Nephron progenitor cell (in vitro differentiated cells): ENCODE measurements at regions not wholly inside any gene's neighbourhood (a gene's known extent, or its start where the extent isn't known, plus 50 kb on each side); places are given as distances from the start of the nearest gene placed in this dataset.

ENCODE experiments used
- DNase-seq: peaks from one replicate; pipeline ENCODE4 v3.0.0; 2021
- H3K27ac Mint-ChIP-seq: 2 replicates; pipeline ENCODE4 v1.8.0; 2021; ENCODE audit warnings: mild to moderate bottlenecking, moderate library complexity, mixed read lengths
- H3K27me3 Mint-ChIP-seq: 2 replicates; pipeline ENCODE4 v1.8.0; 2021; ENCODE audit warnings: mild to moderate bottlenecking, low read depth, mixed read lengths; ENCODE audit not compliant: poor library complexity
- H3K36me3 Mint-ChIP-seq: 2 replicates; pipeline ENCODE4 v1.8.0; 2021; ENCODE audit warnings: low read depth, mixed read lengths
- H3K4me1 Mint-ChIP-seq: 2 replicates; pipeline ENCODE4 v1.8.0; 2021; ENCODE audit warnings: mixed read lengths
- H3K4me3 Mint-ChIP-seq: 2 replicates; pipeline ENCODE4 v1.8.0; 2021; ENCODE audit warnings: mild to moderate bottlenecking, moderate library complexity, mixed read lengths
- H3K9me3 Mint-ChIP-seq: 2 replicates; pipeline ENCODE4 v1.8.0; 2021; ENCODE audit warnings: mild to moderate bottlenecking, moderate library complexity, mixed read lengths
- TF ChIP-seq, protein P1 (sequence below): fragments of 200-600 bp; sonication (generic); IDR thresholded peaks from 2 replicates; pipeline ENCODE4 v1.5.0; 2021; ENCODE audit warnings: antibody characterized with exemption

DNA sequence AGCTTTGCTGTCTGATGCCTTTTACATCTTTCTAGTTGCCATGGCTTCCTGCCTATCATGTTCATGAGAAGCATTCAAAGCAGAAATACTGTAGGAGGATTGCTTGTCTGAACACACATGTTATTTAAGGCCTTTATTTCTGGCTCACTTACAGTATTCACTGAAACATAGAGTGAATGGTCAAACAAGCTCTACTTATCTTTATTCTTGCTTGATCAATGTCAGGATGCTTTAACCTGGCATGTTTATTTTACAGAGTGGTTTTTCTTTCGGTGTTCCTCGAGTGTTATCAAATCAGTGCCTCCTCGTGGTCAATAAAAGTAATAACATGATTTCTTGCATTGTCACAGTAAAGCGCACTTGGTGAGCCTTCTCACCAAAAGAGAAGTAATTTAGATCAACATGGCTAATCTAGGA lies 73.5 kb upstream of the PCDH17 start:
- H3K36me3 Mint-ChIP-seq, result no peaks in the 10 kb centered on the region
- H3K9me3 Mint-ChIP-seq, result peaks cover 5% of the 10 kb centered on the region

DNA sequence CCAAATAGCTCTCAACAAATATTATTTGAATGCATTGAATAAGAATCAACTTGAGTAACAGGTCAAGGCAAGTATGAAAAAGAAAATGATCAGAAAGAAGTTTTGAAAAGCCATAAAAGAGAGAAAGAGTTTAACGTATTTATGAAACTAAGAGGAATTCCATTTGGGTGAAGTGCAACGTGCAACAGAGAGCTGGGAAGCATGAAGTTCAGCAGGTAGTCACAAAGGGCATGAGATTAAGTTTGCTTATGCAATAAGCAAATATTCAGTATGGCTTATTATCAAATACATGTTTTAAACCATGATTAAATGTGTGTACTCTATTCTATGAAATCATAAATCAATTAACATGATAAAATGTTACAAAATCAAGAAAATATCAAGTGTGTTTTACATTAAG lies 62.7 kb upstream of the PCDH17 start:
- no peak overlapping the region for H3K4me3 Mint-ChIP-seq
- TF ChIP-seq, protein P1, sequence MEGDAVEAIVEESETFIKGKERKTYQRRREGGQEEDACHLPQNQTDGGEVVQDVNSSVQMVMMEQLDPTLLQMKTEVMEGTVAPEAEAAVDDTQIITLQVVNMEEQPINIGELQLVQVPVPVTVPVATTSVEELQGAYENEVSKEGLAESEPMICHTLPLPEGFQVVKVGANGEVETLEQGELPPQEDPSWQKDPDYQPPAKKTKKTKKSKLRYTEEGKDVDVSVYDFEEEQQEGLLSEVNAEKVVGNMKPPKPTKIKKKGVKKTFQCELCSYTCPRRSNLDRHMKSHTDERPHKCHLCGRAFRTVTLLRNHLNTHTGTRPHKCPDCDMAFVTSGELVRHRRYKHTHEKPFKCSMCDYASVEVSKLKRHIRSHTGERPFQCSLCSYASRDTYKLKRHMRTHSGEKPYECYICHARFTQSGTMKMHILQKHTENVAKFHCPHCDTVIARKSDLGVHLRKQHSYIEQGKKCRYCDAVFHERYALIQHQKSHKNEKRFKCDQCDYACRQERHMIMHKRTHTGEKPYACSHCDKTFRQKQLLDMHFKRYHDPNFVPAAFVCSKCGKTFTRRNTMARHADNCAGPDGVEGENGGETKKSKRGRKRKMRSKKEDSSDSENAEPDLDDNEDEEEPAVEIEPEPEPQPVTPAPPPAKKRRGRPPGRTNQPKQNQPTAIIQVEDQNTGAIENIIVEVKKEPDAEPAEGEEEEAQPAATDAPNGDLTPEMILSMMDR, result no peak
- no peaks in the 10 kb centered on the region for H3K36me3 Mint-ChIP-seq
- H3K9me3 Mint-ChIP-seq, result no peaks in the 10 kb centered on the region
- H3K27me3 Mint-ChIP-seq, result no peaks in the 10 kb centered on the region
- H3K27ac Mint-ChIP-seq, result no peak overlapping the region
- H3K4me1 Mint-ChIP-seq, result no peaks in the 10 kb centered on the region
- no peak for DNase-seq

More for the DNA sequence above, 73.5 kb upstream of the PCDH17 start:
- TF ChIP-seq, protein P1, result peak; percentile 41
- H3K4me1 Mint-ChIP-seq, result no peaks in the 10 kb centered on the region
- H3K27me3 Mint-ChIP-seq, result no peaks in the 10 kb centered on the region
- no peak for DNase-seq
- H3K4me3 Mint-ChIP-seq, result no peak overlapping the region
- no peak overlapping the region for H3K27ac Mint-ChIP-seq

DNA sequence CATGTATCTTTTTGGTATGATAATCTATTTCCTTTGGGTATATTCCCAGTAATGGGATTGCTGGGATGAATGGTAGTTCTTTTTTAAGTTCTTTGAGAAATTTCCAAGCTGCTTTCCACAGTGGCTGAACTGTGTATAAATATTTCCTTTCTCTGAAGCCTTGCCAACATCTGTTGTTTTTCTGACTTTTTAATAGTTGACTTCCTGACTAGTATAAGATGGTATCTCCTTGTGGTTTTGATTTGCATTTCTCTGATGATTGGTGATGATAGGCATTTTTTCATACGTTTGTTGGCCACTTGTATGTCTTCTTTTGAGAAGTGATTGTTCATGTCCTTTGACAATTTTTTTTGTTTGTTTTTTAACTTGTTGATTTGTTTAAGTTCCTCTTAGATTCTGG lies 61.6 kb upstream of the PCDH17 start:
- H3K4me3 Mint-ChIP-seq, result no peak overlapping the region
- H3K4me1 Mint-ChIP-seq, result no peaks in the 10 kb centered on the region
- no peak for DNase-seq
- TF ChIP-seq, protein P1, result no peak
- no peak overlapping the region for H3K27ac Mint-ChIP-seq
- H3K27me3 Mint-ChIP-seq, result no peaks in the 10 kb centered on the region
- H3K36me3 Mint-ChIP-seq, result no peaks in the 10 kb centered on the region
- no peaks in the 10 kb centered on the region for H3K9me3 Mint-ChIP-seq
